HG03439 (cell line): ENCODE measurements at regions not wholly inside any gene's neighbourhood (a gene's known extent, or its start where the extent isn't known, plus 50 kb on each side); places are given as distances from the start of the nearest gene placed in this dataset.

ENCODE experiments used
- ATAC-seq: cut with Tn5 transposase; IDR thresholded peaks from one replicate; pipeline ENCODE4 v1.9.1; 2021; ENCODE audit warnings: mild to moderate bottlenecking, moderate library complexity; ENCODE audit not compliant: unreplicated experiment

DNA sequence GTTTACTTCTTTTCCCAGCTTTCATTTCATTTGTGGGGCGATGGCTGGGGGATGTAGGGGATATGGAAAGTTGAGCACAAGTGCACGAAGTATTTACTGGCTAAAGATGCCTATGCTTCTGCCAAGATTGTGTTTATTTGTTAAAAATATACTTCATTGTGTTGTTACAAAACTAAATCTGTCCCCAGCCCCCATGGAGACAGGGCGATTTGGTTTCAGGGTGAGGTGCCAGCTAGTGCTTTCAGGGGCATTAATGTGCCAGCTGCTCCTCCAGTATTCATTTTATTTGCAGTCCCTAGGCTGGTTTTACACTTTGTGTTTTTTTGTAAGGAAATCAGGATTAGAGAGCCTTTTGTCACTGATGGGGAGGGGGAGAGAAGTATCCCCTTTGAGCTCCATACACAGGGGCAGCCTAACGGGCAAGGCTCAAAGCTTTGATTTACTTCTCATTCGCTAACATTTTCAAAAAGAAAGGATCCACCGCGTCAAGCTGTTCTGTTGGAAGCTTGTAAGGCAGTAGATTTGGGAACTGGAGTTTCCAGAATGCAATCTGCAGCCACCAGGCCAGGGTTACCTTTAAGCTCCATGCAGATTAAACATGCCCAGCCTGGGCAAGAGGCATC, 198.7 kb upstream of the PLEKHG7 start:
- no peak for ATAC-seq

DNA sequence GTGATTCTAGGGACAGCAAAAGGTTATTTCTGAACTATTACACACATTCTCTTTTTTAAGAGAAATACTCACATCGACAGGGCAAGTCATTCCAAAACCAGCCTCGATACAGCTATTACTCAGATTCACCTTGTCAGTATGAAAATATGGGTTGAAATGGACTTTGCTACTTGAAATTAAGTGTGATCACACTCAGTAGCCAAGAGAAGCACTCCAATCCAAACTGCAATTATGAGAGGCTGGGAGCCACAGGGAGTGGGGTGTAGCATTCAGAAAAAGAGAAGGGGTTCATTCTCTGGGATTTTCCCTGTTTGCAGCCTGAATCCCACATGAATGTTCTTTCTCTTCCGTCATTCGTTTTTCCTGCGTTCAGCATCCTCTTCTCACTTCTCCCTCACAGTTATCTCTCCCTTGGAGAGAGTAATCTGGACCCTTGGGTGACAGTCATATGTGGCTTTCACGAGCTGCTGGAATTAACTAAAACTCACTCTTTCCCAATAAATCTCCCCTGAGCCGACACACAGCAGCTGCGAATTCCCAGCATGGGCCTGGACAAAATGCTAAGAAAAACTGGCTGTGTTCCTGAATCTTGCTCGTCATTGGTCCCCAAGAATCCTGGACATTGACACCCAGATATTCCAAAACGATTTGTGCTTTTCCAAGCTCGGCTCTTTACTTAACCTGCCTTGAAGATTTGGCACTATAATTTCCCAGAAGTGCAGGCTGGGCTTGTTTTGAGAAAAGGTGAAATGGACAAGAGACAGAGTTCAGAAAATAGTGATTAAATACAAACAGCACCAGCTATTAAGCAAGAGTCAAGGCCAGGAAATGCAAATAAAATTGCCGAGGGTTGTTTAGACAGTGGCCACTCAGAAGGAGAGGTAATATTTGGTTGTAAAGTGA, 199.5 kb upstream of the PLEKHG7 start:
- peak; percentile 65 for ATAC-seq

DNA sequence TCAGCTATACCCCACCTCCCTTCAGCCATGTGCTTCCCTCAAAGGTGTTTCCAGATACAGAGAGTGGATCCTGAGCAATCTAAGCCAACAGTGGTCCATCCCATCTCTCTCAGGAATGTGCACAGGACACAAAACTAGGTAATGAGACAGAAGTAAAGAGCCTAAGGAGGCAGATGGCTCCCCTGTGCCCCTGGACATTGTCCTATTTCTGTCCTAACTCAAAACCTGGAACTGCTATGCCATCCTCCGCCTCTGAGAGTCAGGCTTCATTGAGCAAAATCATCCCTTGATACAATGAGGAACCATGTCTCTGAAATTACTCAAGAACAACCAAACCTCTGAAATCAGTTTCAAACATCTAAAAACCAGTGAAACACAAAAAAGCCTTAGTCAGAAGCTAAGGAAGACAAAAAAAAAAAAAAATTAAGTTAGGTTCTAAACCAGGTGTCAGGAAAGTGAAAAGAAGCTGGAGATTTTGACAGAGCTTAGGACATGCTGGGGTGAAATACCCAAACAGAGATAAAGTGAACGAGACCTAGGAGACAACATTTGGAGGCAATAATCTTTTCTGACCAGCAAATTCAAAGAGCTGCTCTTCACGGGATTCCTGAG, 200.3 kb upstream of the PLEKHG7 start:
- ATAC-seq = peak; percentile 44

DNA sequence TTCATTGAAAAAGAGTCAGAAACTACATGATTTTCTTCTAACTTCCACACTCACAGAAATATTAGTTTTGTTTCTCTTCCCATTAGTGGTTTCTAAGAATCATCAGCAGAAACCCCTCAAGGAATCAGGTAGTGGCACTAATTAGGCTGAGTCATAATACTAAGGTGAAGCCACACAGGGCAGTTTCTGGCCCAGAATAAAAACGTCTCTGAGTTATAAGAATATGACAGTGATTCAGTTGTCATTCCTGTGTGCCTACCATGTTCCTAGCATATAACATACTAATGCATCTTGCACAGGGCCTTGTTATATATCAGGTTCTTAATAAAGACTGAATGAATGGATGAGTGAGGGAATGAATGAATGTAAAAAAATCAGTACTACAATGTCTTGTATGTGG, 206.0 kb upstream of the PLEKHG7 start:
- ATAC-seq = no peak

DNA sequence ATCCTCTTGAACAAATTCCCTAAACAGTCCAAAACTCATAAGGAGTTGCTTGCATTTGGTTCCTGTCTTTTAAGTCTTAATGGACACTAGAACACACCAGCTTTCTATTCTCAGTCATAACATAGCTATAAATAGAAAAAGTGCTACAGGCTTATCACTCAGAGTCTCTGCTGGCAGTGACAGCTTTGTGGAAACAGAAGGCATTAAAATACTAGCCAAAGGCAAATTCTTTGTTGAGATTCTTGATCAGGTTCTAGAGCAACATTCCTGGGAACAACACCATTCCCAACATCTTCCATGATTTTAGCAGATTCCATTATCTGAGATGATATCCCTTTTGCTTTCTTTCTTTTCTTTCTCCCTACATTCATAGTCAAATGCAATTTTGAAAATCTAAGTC, 207.7 kb upstream of the PLEKHG7 start:
- ATAC-seq = no peak

DNA sequence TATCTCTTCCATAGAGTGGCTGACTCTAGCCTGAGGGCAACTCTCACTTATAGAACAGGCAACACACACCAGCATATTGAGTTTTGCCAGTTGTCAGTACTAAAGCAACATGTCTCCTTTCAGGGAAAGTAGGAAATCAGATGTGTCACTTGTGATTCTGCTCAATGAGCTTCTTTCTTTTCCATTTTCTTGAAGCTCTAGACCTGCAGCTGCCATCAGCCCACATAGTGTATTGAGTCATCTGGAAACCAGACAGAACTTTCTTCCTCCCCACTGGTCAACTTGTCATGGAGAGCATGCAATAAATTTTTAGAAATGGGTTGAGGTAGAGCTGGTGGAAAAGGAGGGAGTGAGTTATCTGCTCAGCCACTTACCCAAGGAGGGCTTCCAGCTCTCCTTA, 209.0 kb upstream of the PLEKHG7 start:
- peak; percentile 57 for ATAC-seq

DNA sequence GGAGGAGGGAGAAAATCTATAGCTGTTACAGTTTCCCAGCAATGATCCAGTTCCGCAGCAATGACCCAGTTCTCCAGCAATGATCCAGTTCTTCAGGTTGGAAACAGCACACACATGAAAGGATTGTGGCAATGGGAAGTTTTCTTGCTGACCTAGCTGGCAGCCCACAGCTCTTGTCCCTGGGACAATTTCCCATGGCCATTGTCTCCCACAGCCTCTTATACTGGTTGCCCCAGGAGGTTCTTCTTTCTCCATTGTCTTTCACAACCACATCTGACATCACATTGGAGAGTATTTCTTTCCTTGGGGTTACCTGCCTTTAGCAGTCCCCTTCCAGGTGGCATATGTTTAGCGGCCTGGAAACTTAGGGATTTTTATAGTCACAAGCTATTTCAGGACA, 209.8 kb upstream of the PLEKHG7 start:
- ATAC-seq = no peak

DNA sequence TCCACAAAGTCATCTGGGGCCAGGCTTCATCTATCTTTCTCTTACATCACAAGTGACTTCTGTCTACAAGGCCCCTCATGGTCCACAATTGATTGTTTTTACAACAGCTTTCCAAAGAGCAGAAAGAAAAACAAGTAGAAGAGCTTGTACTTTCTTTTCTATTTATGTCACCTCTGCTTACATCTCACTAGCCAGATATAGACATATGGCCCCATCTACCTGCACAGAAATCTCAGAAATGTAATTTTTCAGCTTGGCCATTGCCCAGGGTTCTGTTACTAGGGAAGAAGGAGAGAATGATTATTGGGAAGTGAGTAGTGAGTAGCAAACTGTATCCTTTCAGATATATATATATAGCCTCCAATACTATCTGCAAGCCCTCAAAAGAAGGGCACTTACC, 210.5 kb upstream of the PLEKHG7 start:
- no peak for ATAC-seq

DNA sequence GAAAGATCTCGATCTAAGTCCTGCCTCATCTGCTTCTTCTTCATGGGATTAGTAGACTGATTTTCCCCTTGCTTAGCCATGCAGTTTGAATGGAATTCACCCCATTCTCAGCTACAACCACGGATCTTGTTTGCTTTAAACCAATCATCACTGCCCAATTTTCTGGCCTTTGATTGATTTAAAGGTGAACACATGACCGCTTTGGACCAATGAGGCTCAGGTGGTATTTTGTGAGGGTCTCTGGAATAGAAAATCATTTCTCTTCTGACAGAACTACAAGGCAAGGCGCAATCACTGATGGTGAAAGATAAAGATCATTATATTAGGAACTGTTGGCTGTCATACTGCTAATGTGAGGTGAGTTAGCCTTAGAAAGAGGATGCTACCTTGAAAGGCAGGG, 213.0 kb upstream of the PLEKHG7 start:
- no peak for ATAC-seq

DNA sequence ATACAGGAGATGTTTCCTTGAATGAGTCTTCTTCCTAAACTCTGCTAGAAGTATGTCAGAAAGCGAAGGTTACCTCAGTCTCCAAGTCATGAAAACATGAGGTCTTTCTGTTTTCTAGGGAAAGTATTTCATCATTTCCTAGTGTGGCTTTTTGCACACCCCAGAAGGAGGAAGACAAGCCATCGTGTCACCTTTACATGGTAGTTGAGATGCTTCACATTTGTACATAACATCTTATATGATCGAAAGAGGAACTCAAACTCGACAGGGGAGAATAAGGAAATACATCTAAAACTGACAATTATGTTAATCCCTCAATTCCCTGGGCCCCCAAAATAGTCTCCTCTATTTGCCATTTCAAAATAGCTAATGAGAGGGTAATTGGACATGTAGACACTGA, 214.1 kb upstream of the PLEKHG7 start:
- ATAC-seq = no peak

DNA sequence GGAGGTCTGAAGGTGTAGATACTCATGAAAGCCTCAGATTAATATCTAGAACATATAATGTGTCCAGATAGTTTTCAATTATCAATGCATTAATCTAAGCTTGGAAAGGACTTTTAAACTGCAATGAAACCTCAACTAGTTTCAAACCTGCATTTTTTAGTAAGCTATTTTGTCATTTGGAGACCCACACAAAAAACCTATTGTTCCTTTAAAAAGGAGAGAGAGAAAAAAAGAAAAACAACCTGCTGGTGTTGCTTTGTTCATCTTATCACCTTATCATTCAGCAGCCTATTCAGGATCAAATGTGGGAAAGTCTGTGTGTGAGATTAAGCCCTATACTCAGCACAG, 215.7 kb upstream of the PLEKHG7 start:
- no peak for ATAC-seq

DNA sequence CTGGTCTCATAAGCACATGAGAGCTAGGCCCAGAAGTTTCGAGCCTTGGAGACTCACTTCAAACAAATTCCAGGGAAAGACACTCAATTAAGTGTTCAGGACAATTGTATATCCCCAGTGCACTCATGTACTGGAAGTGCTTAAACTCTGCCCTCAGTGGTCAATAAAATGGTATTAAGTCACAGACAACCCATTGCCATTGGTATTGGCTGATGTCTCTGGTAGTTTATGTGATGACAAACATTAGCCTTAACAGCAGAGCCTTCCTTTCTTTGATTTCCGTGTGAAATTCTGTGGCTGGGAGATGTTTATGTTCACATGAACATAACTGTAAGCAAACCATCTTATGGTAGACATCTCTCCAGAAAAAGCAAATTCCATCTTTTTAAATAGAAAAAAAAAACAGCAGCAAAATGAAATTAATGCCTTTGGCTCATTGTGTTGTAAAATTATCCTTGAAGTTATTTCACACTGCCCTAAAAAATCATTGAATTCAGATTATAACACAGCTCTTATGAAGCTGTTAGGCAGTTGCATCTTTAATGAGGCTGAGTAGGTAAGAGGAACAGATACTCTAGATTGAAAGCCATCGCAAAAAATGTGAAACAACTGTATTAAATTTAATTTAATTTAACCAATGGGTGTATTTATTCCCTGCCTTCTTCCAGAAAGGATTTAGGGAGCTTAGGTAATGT, 216.2 kb upstream of the PLEKHG7 start:
- no peak for ATAC-seq

DNA sequence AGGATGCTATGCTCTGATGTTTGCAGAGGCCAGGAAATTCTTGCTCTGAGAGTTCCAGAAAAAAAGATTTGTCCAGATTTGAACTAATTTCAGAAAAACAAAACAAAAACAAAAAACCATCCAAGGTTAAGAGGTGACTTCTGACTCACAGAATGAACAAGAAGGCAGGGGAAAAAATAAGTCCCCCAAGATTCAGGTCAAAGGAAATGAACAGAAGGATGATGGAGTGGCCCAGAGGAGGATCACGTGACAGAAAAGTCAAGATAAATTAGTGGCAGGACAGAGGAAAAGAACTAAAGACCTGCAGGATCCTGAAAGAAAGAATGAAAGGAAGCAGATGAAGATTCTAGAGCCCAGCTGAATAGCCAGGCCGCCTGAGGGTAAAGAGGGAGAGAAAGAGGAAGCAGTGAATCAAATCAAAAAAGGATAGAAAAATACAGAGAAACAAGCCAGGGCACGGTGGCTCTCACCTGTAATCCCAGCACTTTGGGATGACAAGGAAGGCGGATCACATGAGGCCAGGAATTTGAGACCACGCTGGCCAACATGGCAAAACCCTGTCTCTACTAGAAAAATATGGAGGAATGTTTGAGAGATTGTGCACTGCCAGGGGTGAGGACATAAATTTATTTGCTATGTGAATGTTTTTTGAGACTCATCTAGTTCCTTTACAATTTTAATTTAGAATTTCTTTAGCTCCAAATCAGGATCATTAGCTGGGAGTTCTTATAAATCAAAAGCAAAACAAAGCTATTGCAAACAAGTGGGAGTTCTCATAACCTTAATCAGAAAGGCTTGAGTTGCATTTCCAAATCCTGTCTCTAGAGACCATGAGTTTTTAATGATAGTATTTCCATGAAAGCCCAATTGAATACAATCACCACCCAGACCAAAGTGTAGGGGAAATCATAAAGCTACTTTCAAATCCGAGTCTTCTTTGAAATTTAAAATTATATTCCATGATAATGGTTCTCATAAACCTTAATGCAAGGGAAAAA, 217.1 kb upstream of the PLEKHG7 start:
- no peak for ATAC-seq

DNA sequence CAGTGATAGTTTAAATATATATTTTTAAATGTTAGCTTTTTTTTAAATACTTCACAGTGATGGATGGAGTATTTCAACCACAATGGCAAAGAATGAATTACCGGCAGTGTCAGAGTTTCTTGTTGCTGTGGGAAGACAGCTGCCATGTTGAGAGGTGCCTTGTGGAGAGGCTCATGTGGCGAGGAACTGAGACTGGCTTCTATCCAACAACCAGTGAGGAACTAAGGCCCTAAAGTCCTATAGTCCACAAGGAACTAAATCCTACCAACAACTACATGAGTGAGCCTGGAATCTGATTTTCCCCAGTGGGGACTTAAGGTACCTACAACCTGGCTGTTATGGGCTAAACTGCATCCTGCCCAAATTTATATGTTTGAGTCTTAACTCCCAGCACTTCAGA, 220.2 kb upstream of the PLEKHG7 start:
- ATAC-seq = no peak

DNA sequence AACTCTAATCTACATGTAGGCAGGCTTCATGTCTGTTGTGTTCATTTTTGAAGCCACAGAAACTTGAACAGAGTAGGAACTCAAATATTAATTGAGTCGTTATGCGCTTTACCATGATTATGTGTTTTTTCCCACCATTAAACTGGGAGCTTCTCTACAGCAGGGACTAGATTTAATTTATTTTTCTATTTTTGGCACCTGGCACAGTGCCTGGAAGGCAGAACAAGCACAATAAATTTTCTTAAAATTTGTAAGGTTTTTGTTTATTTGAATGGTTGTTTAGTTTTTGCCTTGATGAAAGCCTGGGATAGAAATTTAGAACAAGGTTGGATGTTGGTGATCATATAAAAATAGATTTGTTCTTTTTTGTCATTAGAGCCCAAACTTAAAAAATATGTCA, 221.7 kb upstream of the PLEKHG7 start:
- ATAC-seq = no peak

DNA sequence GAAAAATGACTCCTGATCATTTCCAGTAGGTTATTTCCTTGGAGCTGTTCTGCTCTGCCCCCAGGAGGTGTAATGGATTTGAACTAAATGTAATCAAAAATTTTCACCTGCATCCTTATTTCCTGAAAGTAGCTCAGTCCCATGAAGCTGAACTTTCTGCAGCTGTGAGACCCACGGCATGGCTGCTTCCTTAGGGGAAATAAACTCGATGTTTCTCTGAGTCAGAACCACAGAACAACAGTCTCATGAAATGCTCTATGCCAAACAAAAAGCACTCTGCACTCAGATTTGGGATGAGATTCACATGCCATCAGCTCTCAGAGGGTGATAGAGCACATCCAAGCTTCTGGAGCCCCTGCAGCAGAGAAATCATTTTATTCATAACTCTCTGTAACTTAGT, 224.1 kb upstream of the PLEKHG7 start:
- no peak for ATAC-seq

DNA sequence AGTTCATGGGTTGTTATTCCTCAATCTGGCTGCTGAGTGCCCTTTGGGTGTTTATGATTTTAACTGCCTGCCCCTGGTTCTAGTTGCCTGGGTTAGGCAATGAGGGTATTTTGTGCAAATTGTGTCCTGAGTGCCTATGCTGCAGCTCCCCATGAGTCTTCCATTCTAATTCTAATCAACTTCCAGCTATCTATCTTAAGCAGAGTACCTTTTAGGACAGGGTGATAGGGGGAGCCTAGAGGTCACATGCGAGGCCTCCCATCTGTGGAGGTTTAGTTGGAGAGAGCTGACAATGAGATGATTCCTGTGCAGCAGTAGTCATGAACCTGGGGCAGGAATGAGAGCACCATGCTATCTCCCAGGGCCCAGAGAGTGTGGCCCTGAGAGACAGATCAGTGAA, 225.9 kb upstream of the PLEKHG7 start:
- no peak for ATAC-seq

DNA sequence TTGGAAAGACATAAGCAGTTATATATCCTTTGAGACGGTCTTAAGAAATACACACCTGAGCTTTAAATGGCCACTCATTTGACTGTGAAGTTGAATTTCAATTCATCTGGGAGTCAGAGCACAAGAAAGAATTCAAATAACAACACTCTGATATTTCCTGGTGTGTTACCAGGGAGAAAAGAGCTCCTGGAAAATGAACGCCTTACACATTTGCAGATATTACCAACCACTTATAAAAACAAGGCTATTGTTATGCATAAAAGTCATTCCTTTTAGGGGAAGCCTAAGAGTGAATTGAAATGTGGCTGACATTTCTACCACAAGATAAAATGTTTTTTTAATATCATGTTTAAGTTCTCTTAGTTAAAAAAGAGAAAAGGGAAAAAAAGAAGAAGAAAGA, 229.2 kb upstream of the PLEKHG7 start:
- no peak for ATAC-seq

DNA sequence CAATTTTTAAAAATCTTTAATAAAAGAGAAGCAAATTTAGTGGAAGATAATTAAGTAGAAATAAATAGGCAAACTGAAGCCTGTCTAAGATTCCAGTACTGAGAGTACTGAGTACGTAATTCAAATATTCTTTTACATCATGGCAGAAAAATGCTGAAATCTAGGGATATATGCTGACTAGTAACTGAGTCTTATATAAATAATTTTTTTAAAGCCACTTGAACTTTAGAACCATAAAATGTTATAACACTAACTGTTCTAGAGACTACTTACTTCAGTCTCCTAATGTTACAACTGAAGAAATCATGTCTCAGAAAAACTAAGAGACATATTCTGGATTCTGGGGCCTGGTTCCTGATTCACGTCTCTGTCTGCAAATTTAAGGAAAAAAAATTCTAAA, 230.6 kb upstream of the PLEKHG7 start:
- ATAC-seq = no peak

DNA sequence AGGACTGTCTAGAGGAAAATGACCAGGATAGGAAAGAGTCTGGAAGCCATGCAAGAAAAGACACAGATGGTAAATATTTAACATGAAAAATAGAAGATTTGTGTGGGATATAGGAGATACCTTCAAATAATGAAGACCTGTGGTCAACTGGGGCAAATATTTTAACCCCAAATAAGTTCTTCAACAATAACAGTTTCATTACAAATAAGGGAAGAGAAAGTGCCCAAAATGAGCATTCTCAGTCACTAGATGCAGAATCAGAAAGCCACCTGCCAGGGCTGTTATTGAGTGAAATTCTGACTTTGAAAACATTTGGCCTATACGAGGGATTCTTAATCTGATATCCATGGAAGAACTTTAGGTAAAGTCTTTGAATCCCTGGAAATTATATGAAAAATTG, 231.2 kb upstream of the PLEKHG7 start:
- peak; percentile 47 for ATAC-seq
